ENCODE measurements at regions not wholly inside any gene's neighbourhood (a gene's known extent, or its start where the extent isn't known, plus 50 kb on each side); places are given as distances from the start of the nearest gene placed in this dataset.

- no peak for ATAC-seq
Measured at GRCh38 chr2:21668078-21668710, 544.4 kb downstream of the TDRD15 start.

GRCh38 chr2:21676041-21676440 lies 552.3 kb downstream of the TDRD15 start:
- DNase-seq (ENCODE audit: low read depth, low spot score) = no peak

More at GRCh38 chr2:21668078-21668710, 544.4 kb downstream of the TDRD15 start:
- H3K9me3 ChIP-seq (ENCODE audit: control insufficient read depth, insufficient read depth, low read depth, low read length) = no peaks in the 10 kb centered on the region
- CTCF ChIA-PET = no interaction called here
- no peak for DNase-seq (ENCODE audit: low read depth, low spot score)
- no peak overlapping the region for H3K27ac ChIP-seq (ENCODE audit: low read length)
- no peaks in the 10 kb centered on the region for H3K36me3 ChIP-seq (ENCODE audit: control insufficient read depth, insufficient read depth, low read length)
- in situ Hi-C loops (cut with HindIII; ENCODE audit: low pct_unique_long_range_greater_than_20kb, low sequenced_read_pairs) = no loop called here
- intact Hi-C loops (cut with micrococcal nuclease; ENCODE audit: unreplicated experiment) = no loop called here
- TF ChIP-seq SIN3A (IDR thresholded peaks at IDR 0.05; ENCODE audit: borderline replicate concordance, insufficient read depth, low read depth, low read length) (no peak), TCF7L2 (IDR thresholded peaks at IDR 0.05; ENCODE audit: low read depth, low read length) (no peak), POLR2AphosphoS5 (IDR thresholded peaks at IDR 0.05; ENCODE audit: low read depth, low read length) (no peak)
- TF ChIP-seq, protein P1, sequence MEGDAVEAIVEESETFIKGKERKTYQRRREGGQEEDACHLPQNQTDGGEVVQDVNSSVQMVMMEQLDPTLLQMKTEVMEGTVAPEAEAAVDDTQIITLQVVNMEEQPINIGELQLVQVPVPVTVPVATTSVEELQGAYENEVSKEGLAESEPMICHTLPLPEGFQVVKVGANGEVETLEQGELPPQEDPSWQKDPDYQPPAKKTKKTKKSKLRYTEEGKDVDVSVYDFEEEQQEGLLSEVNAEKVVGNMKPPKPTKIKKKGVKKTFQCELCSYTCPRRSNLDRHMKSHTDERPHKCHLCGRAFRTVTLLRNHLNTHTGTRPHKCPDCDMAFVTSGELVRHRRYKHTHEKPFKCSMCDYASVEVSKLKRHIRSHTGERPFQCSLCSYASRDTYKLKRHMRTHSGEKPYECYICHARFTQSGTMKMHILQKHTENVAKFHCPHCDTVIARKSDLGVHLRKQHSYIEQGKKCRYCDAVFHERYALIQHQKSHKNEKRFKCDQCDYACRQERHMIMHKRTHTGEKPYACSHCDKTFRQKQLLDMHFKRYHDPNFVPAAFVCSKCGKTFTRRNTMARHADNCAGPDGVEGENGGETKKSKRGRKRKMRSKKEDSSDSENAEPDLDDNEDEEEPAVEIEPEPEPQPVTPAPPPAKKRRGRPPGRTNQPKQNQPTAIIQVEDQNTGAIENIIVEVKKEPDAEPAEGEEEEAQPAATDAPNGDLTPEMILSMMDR (IDR thresholded peaks at IDR 0.05) = no peak
- TF ChIP-seq, protein P2, sequence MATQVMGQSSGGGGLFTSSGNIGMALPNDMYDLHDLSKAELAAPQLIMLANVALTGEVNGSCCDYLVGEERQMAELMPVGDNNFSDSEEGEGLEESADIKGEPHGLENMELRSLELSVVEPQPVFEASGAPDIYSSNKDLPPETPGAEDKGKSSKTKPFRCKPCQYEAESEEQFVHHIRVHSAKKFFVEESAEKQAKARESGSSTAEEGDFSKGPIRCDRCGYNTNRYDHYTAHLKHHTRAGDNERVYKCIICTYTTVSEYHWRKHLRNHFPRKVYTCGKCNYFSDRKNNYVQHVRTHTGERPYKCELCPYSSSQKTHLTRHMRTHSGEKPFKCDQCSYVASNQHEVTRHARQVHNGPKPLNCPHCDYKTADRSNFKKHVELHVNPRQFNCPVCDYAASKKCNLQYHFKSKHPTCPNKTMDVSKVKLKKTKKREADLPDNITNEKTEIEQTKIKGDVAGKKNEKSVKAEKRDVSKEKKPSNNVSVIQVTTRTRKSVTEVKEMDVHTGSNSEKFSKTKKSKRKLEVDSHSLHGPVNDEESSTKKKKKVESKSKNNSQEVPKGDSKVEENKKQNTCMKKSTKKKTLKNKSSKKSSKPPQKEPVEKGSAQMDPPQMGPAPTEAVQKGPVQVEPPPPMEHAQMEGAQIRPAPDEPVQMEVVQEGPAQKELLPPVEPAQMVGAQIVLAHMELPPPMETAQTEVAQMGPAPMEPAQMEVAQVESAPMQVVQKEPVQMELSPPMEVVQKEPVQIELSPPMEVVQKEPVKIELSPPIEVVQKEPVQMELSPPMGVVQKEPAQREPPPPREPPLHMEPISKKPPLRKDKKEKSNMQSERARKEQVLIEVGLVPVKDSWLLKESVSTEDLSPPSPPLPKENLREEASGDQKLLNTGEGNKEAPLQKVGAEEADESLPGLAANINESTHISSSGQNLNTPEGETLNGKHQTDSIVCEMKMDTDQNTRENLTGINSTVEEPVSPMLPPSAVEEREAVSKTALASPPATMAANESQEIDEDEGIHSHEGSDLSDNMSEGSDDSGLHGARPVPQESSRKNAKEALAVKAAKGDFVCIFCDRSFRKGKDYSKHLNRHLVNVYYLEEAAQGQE (IDR thresholded peaks at IDR 0.05; ENCODE audit: insufficient read depth in 1 of 2, low read depth in 2 of 2, low read length in 1 of 2) = no peak
- POLR2A ChIA-PET = no interaction called here
- no peak overlapping the region for H3K4me3 ChIP-seq (ENCODE audit: low read depth in 2 of 2, low read length in 2 of 2)
- H3K4me1 ChIP-seq (ENCODE audit: control insufficient read depth, insufficient read depth, low read length) = no peaks in the 10 kb centered on the region
- H3K27me3 ChIP-seq (ENCODE audit: control insufficient read depth, insufficient read depth, low read length) = no peaks in the 10 kb centered on the region
- BruUV-seq (replicated peaks) = no TSS peak

More at GRCh38 chr2:21676041-21676440, 552.3 kb downstream of the TDRD15 start:
- no peaks in the 10 kb centered on the region for H3K4me1 ChIP-seq (ENCODE audit: control insufficient read depth, insufficient read depth, low read length)
- no peak for ATAC-seq
- peaks cover 4% of the 10 kb centered on the region; the same call in 1 of the 2 replicates for H3K9me3 ChIP-seq (ENCODE audit: control insufficient read depth, insufficient read depth, low read depth, low read length)
- H3K27ac ChIP-seq (ENCODE audit: low read length) = no peak overlapping the region
- BruUV-seq (replicated peaks) = no TSS peak
- intact Hi-C loops (cut with micrococcal nuclease; ENCODE audit: unreplicated experiment) (no loop called here), in situ Hi-C loops (cut with HindIII; ENCODE audit: low pct_unique_long_range_greater_than_20kb, low sequenced_read_pairs) (no loop called here)
- TF ChIP-seq, protein P1 (IDR thresholded peaks at IDR 0.05) = no peak
- no peak for TF ChIP-seq TCF7L2 (IDR thresholded peaks at IDR 0.05; ENCODE audit: low read depth, low read length)
- no peak for TF ChIP-seq POLR2AphosphoS5 (IDR thresholded peaks at IDR 0.05; ENCODE audit: low read depth, low read length)
- no peak for TF ChIP-seq SIN3A (IDR thresholded peaks at IDR 0.05; ENCODE audit: borderline replicate concordance, insufficient read depth, low read depth, low read length)
- TF ChIP-seq, protein P2 (IDR thresholded peaks at IDR 0.05; ENCODE audit: insufficient read depth in 1 of 2, low read depth in 2 of 2, low read length in 1 of 2) = no peak
- no peak overlapping the region for H3K4me3 ChIP-seq (ENCODE audit: low read depth in 2 of 2, low read length in 2 of 2)
- no peaks in the 10 kb centered on the region for H3K27me3 ChIP-seq (ENCODE audit: control insufficient read depth, insufficient read depth, low read length)
- ChIA-PET POLR2A (no interaction called here), CTCF (no interaction called here)
- H3K36me3 ChIP-seq (ENCODE audit: control insufficient read depth, insufficient read depth, low read length) = no peaks in the 10 kb centered on the region

Measured in Panc1 (cell line).